Activated effector memory CD4-positive, alpha-beta T cell treated with Interleukin-2 at 50 U/mL for 16 hours (primary cell): ENCODE measurements at regions not wholly inside any gene's neighbourhood (a gene's known extent, or its start where the extent isn't known, plus 50 kb on each side); places are given as distances from the start of the nearest gene placed in this dataset.

ENCODE experiments used
- DNase-seq: peaks from one replicate; pipeline ENCODE4 v3.0.0-alpha.2; 2020

- no peak for DNase-seq
Observed at GRCh38 chr10:63710703-63711102, 189.5 kb downstream of the REEP3 start.

- no peak for DNase-seq
Observed at GRCh38 chr10:63711361-63711760, 190.2 kb downstream of the REEP3 start.

- DNase-seq = no peak
Observed at GRCh38 chr10:63711867-63712716, 190.9 kb downstream of the REEP3 start.

- DNase-seq = no peak
Observed at GRCh38 chr10:63712717-63713115, 191.5 kb downstream of the REEP3 start.

- DNase-seq = no peak
Observed at GRCh38 chr10:63713191-63714144, 192.3 kb downstream of the REEP3 start.

- no peak for DNase-seq
Observed at GRCh38 chr10:63716016-63716580, 194.9 kb downstream of the REEP3 start.

- DNase-seq = no peak
Observed at GRCh38 chr10:63717027-63717715, 196.0 kb downstream of the REEP3 start.

GRCh38 chr10:63718006-63718405, 196.8 kb downstream of the REEP3 start:
- DNase-seq = no peak

- DNase-seq = no peak
Observed at GRCh38 chr10:63718421-63718820, 197.2 kb downstream of the REEP3 start.

GRCh38 chr10:63719226-63719856, 198.1 kb downstream of the REEP3 start:
- no peak for DNase-seq

- no peak for DNase-seq
Observed at GRCh38 chr10:63720072-63720537, 198.9 kb downstream of the REEP3 start.

- no peak for DNase-seq
Observed at GRCh38 chr10:63720676-63721075, 199.5 kb downstream of the REEP3 start.

GRCh38 chr10:63722537-63722936, 201.3 kb downstream of the REEP3 start:
- no peak for DNase-seq

GRCh38 chr10:63723320-63723719, 202.1 kb downstream of the REEP3 start:
- DNase-seq = no peak

GRCh38 chr10:63723741-63724140, 202.5 kb downstream of the REEP3 start:
- no peak for DNase-seq

- no peak for DNase-seq
Observed at GRCh38 chr10:63724922-63725321, 203.7 kb downstream of the REEP3 start.

GRCh38 chr10:63726867-63727266, 205.7 kb downstream of the REEP3 start:
- DNase-seq = no peak

- DNase-seq = no peak
Observed at GRCh38 chr10:63727636-63728035, 206.4 kb downstream of the REEP3 start.

- DNase-seq = no peak
Observed at GRCh38 chr10:63735305-63735704, 214.1 kb downstream of the REEP3 start.

- no peak for DNase-seq
Observed at GRCh38 chr10:63738410-63738809, 217.2 kb downstream of the REEP3 start.

- DNase-seq = no peak
Observed at GRCh38 chr10:63744060-63744941, 223.1 kb downstream of the REEP3 start.
